Endothelial cell of umbilical vein (primary cell): ENCODE measurements at regions not wholly inside any gene's neighbourhood (a gene's known extent, or its start where the extent isn't known, plus 50 kb on each side); places are given as distances from the start of the nearest gene placed in this dataset.

Experiments used
- BruUV-seq: library from RNA; stranded (reverse); fragments of 400-500 nt; replicated peaks from 2 replicates; lab custom pipeline; 2021; lab: Mats Ljungman, UMichigan
- CTCF ChIA-PET: fragments of 300-600, 350-600 bp; sonication (Branson Sonifier 250); formaldehyde crosslinking; loops from one replicate; lab custom pipeline; 2021; ENCODE audit warnings: antibody characterized with exemption, inconsistent platforms; lab: Charles Lee
- POLR2A ChIA-PET: fragments of 300-600, 350-600 bp; sonication (Branson Sonifier 250); formaldehyde crosslinking; loops from one replicate; lab custom pipeline; 2021; ENCODE audit warnings: antibody characterized with exemption, inconsistent platforms; lab: Charles Lee
- DNase-seq: peaks from one replicate; pipeline ENCODE4 v3.0.0-alpha.2; 2011; ENCODE audit warnings: low read depth, low spot score
- FAIRE-seq: peaks from 2 replicates; lab custom pipeline; 2011; peaks lifted over from hg19 to GRCh38; lab: Jason Lieb, UNC
- H2AFZ ChIP-seq: 2 replicates; pipeline ENCODE4 v1.6.0; 2012; ENCODE audit warnings: low read depth, low read length, control low read depth, inconsistent platforms
- H3K27ac ChIP-seq: 2 replicates; pipeline ENCODE4 v1.5.1; 2011; ENCODE audit warnings: low read depth, mild to moderate bottlenecking, control low read depth, low read length, moderate library complexity; ENCODE audit not compliant: insufficient read depth
- H3K27me3 ChIP-seq, 2 experiments: 2 replicates each; pipeline versions ENCODE4 v1.6.0 to v1.6.1; 2011; ENCODE audit warnings: low read length in 2 of 2, mixed read lengths in 1 of 2; ENCODE audit not compliant: control insufficient read depth in 2 of 2, insufficient read depth in 2 of 2
- H3K36me3 ChIP-seq, 2 experiments: 2 replicates in 1 of 2; 3 replicates in 1 of 2; pipeline ENCODE4 v1.5.1; 2011; ENCODE audit warnings: low read length in 2 of 2, mild to moderate bottlenecking in 1 of 2, moderate library complexity in 1 of 2; ENCODE audit not compliant: control insufficient read depth in 2 of 2, insufficient read depth in 2 of 2; ENCODE audit errors: extremely low read depth in 1 of 2
- H3K4me1 ChIP-seq: 3 replicates; pipeline ENCODE4 v1.5.1; 2011; ENCODE audit warnings: mild to moderate bottlenecking, low read length; ENCODE audit not compliant: control insufficient read depth, insufficient read depth; ENCODE audit errors: extremely low read depth
- H3K4me2 ChIP-seq: 2 replicates; pipeline ENCODE4 v1.6.1; 2011; ENCODE audit warnings: low read length, control low read depth, mixed read lengths; ENCODE audit not compliant: insufficient read depth
- H3K4me3 ChIP-seq, 3 experiments: fragments of 200-600 bp in 1 of 3; sonication (generic), shearing (Covaris generic) in 1 of 3; replicated peaks in 1 of 3; 2 replicates each; pipeline ENCODE4 v1.5.1; 2011 to 2016; ENCODE audit warnings: control low read depth in 3 of 3, low read length in 3 of 3, mild to moderate bottlenecking in 2 of 3, inconsistent platforms in 1 of 3, low read depth in 1 of 3, moderate library complexity in 1 of 3; ENCODE audit not compliant: insufficient read depth in 1 of 3
- H3K79me2 ChIP-seq: 2 replicates; pipeline ENCODE4 v1.6.0; 2012; ENCODE audit warnings: low read length, inconsistent platforms; ENCODE audit not compliant: control insufficient read depth, insufficient read depth
- H3K9ac ChIP-seq: replicated peaks from 2 replicates; pipeline ENCODE3; 2011; ENCODE audit warnings: low read length, control low read depth; ENCODE audit not compliant: insufficient read depth; ENCODE audit errors: extremely low read depth
- H3K9me1 ChIP-seq: replicated peaks from 3 replicates; pipeline ENCODE4 v1.6.0; 2011; ENCODE audit warnings: mild to moderate bottlenecking, low read length; ENCODE audit not compliant: control insufficient read depth, insufficient read depth; ENCODE audit errors: extremely low read depth
- H3K9me3 ChIP-seq: replicated peaks from 2 replicates; pipeline ENCODE4 v1.5.1; 2012; ENCODE audit warnings: low read length, inconsistent platforms; ENCODE audit not compliant: control insufficient read depth, insufficient read depth
- H4K20me1 ChIP-seq: replicated peaks from 2 replicates; pipeline ENCODE3; 2011; ENCODE audit warnings: mild to moderate bottlenecking, low read length; ENCODE audit not compliant: control insufficient read depth, insufficient read depth; ENCODE audit errors: extremely low read depth
- EZH2 ChIP-seq: IDR thresholded peaks from 2 replicates; pipeline ENCODE4 v1.6.1; 2012; ENCODE audit warnings: borderline replicate concordance, low read depth, mild to moderate bottlenecking, moderate library complexity, low read length, inconsistent platforms; ENCODE audit not compliant: severe bottlenecking
- FOS ChIP-seq: IDR thresholded peaks from 2 replicates; pipeline ENCODE4 v1.6.1; 2011; ENCODE audit warnings: mild to moderate bottlenecking, low read length, moderate library complexity, borderline replicate concordance; ENCODE audit not compliant: insufficient read depth
- GATA2 ChIP-seq: IDR thresholded peaks from 2 replicates; pipeline ENCODE4 v1.7.0; 2011; ENCODE audit warnings: low read depth, mild to moderate bottlenecking, moderate library complexity, mixed read lengths, low read length; ENCODE audit not compliant: insufficient read length, insufficient read depth
- JUN ChIP-seq: IDR thresholded peaks from 2 replicates; pipeline ENCODE4 v1.6.1; 2011; ENCODE audit warnings: borderline replicate concordance, low read depth; ENCODE audit not compliant: insufficient read length, insufficient read depth
- MYC ChIP-seq: IDR thresholded peaks from one replicate; pipeline ENCODE4 v1.6.1; 2011; ENCODE audit warnings: mild to moderate bottlenecking, low read depth, low read length
- POLR2A ChIP-seq: IDR thresholded peaks from 2 replicates; pipeline ENCODE4 v1.6.1; 2012; ENCODE audit warnings: low read depth, mild to moderate bottlenecking, control low read depth, low read length
- POLR2AphosphoS5 ChIP-seq: IDR thresholded peaks from 2 replicates; pipeline ENCODE4 v1.6.1; 2012; ENCODE audit warnings: low read depth, mild to moderate bottlenecking, control low read depth, low read length, moderate library complexity; ENCODE audit not compliant: insufficient read depth
- dilution Hi-C: fragments of 300-500 bp; cut with MboI; formaldehyde crosslinking; loops from one replicate; pipeline ENCODE4 v1.15.0; 2019; ENCODE audit warnings: low sequenced_read_pairs; ENCODE audit not compliant: extremely low pct_ligation_motif_present
- intact Hi-C: fragments of 100-400 bp; cut with micrococcal nuclease; formaldehyde crosslinking; loops from one replicate; pipeline ENCODE4 v1.10.0; 2022
- TF ChIP-seq, protein P1 (sequence below), 2 donors: IDR thresholded peaks; 1 replicate in 1 of 2; 2 replicates in 1 of 2; pipeline ENCODE4 v1.5.1; 2011; ENCODE audit warnings: low read length in 2 of 2, mild to moderate bottlenecking in 2 of 2, moderate library complexity in 2 of 2, control low read depth in 1 of 2, inconsistent platforms in 1 of 2, low read depth in 1 of 2; ENCODE audit not compliant: insufficient read depth in 1 of 2; ENCODE audit errors: extremely low read depth in 1 of 2
- TF ChIP-seq, protein P2 (sequence below): IDR thresholded peaks from 2 replicates; pipeline ENCODE4 v1.6.1; 2011; ENCODE audit not compliant: insufficient read depth, insufficient read length

DNA sequence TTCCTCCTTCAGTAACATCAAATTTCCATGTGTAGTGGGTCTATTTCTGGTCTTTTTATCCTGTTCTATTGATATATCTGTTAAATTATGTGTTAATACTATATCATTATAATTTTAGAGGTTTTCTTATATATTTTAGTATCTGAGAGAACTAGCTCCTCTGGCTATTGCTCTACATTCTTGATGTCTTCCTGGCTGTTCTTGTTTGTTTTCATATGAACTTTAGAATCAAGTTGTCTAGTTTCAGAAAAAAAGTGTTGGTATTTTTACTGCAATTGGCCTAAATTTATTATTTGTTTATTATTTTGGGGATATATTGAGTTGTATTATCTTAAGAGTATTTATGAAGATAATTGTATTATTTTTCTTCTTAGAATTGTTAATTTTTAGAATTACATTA lies 128.0 kb upstream of the ZNF618 start:
- Histone ChIP-seq H2AFZ (no peak overlapping the region), H3K27ac (no peak overlapping the region), H3K9me3 (no peaks in the 10 kb centered on the region), H3K36me3 (no peaks in the 10 kb centered on the region), H3K4me3 (no peak overlapping the region), H3K4me1 (no peaks in the 10 kb centered on the region), H3K9ac (no peak overlapping the region), H3K9me1 (no peaks in the 10 kb centered on the region), H4K20me1 (no peaks in the 10 kb centered on the region), H3K27me3 (peaks cover 12 to 46% of the 10 kb centered on the region in 2 experiments), H3K79me2 (no peaks in the 10 kb centered on the region), H3K4me2 (no peak overlapping the region)
- no TSS peak for BruUV-seq
- DNase-seq = no peak
- no peak for FAIRE-seq
- no peak for TF ChIP-seq GATA2
- no peak for TF ChIP-seq EZH2
- TF ChIP-seq JUN = no peak
- no peak for TF ChIP-seq MYC
- TF ChIP-seq FOS = no peak
- TF ChIP-seq, protein P1, sequence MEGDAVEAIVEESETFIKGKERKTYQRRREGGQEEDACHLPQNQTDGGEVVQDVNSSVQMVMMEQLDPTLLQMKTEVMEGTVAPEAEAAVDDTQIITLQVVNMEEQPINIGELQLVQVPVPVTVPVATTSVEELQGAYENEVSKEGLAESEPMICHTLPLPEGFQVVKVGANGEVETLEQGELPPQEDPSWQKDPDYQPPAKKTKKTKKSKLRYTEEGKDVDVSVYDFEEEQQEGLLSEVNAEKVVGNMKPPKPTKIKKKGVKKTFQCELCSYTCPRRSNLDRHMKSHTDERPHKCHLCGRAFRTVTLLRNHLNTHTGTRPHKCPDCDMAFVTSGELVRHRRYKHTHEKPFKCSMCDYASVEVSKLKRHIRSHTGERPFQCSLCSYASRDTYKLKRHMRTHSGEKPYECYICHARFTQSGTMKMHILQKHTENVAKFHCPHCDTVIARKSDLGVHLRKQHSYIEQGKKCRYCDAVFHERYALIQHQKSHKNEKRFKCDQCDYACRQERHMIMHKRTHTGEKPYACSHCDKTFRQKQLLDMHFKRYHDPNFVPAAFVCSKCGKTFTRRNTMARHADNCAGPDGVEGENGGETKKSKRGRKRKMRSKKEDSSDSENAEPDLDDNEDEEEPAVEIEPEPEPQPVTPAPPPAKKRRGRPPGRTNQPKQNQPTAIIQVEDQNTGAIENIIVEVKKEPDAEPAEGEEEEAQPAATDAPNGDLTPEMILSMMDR (IDR thresholded peaks at IDR 0.05; ENCODE audit: extremely low read depth in 1 of 2, insufficient read depth in 1 of 2, low read depth in 1 of 2, low read length in 2 of 2) = no peak
- TF ChIP-seq POLR2AphosphoS5 = no peak
- no peak for TF ChIP-seq POLR2A
- TF ChIP-seq, protein P2, sequence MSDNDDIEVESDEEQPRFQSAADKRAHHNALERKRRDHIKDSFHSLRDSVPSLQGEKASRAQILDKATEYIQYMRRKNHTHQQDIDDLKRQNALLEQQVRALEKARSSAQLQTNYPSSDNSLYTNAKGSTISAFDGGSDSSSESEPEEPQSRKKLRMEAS = no peak
- intact Hi-C loops = no loop called here
- ChIA-PET CTCF (no interaction called here), POLR2A (no interaction called here)
- dilution Hi-C loops = no loop called here
